Myocyte (in vitro differentiated cells): ENCODE measurements at regions not wholly inside any gene's neighbourhood (a gene's known extent, or its start where the extent isn't known, plus 50 kb on each side); places are given as distances from the start of the nearest gene placed in this dataset.
A peak's percentile ranks its signal among the peaks of the same experiment; 100 is the strongest.

Source experiments
- DNase-seq: peaks from one replicate; pipeline ENCODE4 v3.0.0-alpha.2; 2012; ENCODE audit warnings: low read depth

DNA sequence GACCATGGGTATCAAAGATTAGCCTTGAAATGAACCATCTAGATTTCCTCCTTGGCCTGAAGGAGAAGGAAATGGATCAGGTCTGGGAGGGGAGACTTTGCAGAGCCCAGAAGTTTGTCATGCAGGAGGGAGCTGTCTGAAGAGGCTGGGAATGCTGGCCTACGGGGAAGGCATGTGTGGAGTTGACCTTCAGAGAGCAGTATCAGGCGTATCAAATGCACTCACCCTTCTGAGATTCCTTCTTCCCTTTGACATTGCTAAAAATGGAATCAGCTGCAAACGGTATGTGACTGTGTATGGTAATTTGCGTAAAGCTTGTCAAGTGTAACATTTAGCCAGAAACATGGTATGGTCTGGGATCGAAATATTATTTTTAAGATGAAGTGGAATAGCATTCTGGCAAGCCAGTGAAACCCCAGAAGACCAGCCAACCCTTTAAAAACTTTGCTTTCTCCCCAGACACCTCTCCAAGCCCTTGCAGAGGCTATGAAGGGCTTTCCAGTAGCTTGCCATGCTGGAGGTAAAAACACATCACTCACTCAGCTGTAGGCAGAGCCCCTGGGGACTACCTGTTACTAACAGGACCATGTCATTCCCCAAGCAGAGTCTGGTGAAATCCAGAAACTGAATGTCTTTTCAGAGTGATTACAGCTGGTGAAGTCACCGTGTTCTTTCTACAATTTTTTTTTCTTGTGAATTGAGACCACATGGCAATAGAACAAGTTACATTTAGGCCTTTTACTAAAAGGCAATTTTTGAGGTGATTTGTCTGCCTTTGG, 174.7 kb upstream of the SLC24A5 start:
- no peak for DNase-seq

GRCh38 chr15:47949815-47950214, 171.0 kb upstream of the SLC24A5 start:
- no peak for DNase-seq

DNA sequence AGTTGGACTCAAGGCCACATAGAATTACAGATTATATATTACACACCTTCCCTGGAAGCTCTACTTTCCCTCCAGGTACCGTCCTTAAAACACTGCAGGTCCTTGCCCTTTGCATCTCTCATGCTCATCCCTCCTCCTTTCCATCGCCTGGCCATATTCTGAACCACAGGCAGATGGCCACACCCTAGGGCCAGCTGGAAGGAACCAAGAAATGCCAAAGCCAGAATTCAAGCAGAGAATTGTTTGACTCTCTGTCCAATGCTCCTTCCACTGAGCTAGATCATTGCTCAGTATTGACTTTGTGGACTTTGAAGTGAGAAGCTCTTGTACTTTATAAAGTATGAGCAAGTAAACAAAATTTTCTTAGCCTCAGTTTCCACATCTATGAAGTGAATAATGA, 170.3 kb upstream of the SLC24A5 start:
- DNase-seq = no peak

- DNase-seq = no peak
These were observed 169.0 kb upstream of the SLC24A5 start for GRCh38 chr15:47951781-47952180.

- DNase-seq = no peak
These were observed 166.6 kb upstream of the SLC24A5 start for GRCh38 chr15:47954196-47954595.

- DNase-seq = no peak
These were observed 165.8 kb upstream of the SLC24A5 start for GRCh38 chr15:47955021-47955420.

- DNase-seq = no peak
These were observed 161.0 kb upstream of the SLC24A5 start for GRCh38 chr15:47959617-47960413.

GRCh38 chr15:47961401-47962090, 159.2 kb upstream of the SLC24A5 start:
- DNase-seq = no peak

- DNase-seq = no peak
These were observed 157.5 kb upstream of the SLC24A5 start for GRCh38 chr15:47963265-47963664.

DNA sequence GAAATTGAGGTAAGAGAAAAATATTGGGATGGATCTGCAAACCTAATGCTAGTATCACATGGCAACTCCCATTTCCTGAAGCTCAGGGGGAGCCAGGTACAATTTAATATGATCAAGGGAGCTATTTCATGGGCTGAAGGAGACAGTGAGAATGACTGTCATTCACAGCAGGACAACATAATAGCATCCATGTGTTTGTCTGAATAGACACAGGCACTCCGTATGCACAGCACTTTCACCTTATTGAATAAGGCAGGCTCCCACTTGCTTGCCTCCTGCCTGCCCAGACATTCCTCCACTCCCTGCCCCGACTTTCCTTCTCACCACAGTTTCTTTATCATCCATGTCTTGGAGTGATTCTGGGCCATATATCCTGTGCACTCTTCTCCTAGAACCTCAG, 156.6 kb upstream of the SLC24A5 start:
- no peak for DNase-seq

- DNase-seq = no peak
These were observed 155.5 kb upstream of the SLC24A5 start for GRCh38 chr15:47965297-47965696.

- DNase-seq = no peak
These were observed 152.2 kb upstream of the SLC24A5 start for GRCh38 chr15:47968593-47968992.

GRCh38 chr15:47971637-47972036, 149.2 kb upstream of the SLC24A5 start:
- no peak for DNase-seq

DNA sequence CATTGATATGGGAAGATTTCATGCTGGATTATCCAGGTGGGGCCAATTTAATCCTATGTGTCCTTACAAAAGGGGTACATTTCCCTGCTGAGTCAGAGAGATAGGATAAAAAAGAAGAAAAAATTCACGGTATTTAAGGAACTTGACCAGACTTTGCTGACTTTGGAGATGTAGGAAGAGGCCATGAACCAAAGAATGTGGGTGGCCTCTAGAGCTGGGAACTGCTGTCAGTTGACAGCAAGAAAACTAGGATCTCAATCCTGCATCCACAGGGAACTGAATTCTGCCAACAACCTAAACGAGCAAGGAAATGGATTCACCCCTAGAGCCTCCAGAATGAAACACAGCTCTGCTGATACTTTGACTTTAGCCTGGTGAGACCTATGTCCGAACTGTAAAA, 148.1 kb upstream of the SLC24A5 start:
- DNase-seq = no peak

- DNase-seq = no peak
These were observed 146.1 kb upstream of the SLC24A5 start for GRCh38 chr15:47974724-47975123.

- no peak for DNase-seq
These were observed 145.4 kb upstream of the SLC24A5 start for GRCh38 chr15:47975427-47975826.

DNA sequence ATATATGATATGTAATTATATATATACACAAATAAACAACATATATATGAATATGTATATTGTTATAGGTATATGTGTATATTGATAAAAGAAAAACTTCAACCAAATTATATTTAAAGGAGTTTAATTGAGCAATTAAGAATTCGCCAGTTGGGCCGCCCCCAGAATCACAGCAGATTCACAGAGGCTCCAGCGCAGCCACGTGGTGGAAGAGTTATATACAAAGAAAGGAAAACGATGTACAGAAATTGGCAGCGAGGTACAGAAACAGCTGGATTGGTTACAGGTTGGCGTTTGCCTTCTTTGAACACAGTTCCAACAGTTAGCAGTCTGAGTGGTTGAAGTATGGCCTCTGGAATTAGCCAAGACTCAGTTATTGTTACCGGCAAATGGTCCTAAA, 137.3 kb upstream of the SLC24A5 start:
- DNase-seq = no peak

DNA sequence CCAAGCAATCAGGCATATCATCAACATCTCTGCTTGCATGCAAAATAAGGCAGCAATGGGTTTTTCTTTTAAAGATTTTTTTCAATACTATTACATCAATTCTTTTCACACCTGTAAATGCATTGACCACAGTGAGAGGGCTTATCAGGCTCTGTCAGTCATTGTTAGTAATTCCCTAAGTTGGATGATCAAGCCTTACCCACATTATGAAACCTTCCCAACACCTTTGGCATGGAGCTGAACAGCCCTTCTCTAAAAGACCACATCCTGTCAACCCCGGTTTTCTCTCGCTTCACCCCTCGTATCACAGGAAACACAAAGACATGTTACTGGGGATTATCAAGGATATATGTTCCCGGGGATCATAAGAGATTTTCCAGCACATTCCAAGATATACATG, 135.2 kb upstream of the SLC24A5 start:
- DNase-seq = no peak

- no peak for DNase-seq
These were observed 133.3 kb upstream of the SLC24A5 start for GRCh38 chr15:47987461-47987860.

DNA sequence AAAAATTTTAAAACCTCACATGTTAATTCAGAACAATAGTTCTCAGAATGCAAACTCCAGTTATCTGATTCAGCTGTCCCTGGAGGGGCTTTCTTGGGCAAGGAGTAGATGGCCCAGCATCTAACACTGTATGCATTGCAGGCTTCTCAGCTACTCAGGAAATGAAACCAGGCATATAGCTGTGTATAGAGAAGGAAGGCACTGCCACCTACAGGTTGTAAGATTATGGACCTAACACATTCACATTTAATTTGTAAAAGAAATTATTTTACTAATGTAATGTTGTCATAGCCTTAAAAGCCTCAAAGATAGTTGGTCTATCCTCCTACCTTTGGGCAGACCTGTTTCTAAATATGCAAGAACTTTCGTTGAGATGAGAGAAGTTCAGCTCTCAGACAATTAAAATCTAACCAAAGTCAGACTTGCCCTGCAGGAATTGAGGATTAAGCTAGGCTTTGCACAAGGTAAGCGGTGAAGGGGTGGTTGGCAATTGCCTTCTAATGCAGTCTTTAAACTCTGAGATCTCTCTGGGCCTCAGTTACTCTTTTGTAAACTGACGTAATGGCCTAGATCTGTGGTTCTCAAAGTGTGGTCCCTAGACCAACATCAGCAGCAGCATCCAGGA, 132.8 kb upstream of the SLC24A5 start:
- DNase-seq = peak; percentile 48

- DNase-seq = no peak
These were observed 132.2 kb upstream of the SLC24A5 start for GRCh38 chr15:47988564-47988963.

DNA sequence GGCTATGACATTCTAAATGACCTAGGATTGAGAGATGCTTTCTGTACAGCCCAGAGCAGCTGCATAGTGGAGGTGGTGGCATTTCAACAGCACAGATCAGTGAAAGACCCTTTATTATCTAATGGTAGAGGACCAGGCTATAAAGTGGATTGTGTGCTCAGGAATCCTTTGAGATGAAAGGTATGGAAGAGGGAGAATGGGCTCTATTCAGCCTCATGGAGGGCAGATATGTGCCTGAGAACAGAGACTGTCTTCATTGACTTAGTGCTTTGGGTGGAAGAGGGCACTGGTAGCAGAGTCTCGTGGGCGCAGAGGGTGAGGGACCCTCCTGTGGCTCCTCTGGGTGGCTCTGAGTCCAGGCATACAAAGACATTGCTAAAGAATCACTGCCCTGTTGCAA, 130.0 kb upstream of the SLC24A5 start:
- no peak for DNase-seq
